ENCODE measurements at regions not wholly inside any gene's neighbourhood (a gene's known extent, or its start where the extent isn't known, plus 50 kb on each side); places are given as distances from the start of the nearest gene placed in this dataset.
"Not testable (repeated sequence)": the region's sequence is repeated elsewhere in the genome, so short reads cannot be mapped to it uniquely, and the experiment has no call there.

- DNase-seq = no peak
Measured at GRCh38 chr4:163991298-163991865, 496.9 kb downstream of the TMA16 start.

GRCh38 chr4:164009435-164009834, 514.9 kb downstream of the TMA16 start:
- no peak for DNase-seq

GRCh38 chr4:164011791-164012190, 517.3 kb downstream of the TMA16 start:
- DNase-seq = no peak

GRCh38 chr4:164012396-164013027, 518.0 kb downstream of the TMA16 start:
- DNase-seq = peak; percentile 48

- DNase-seq = no peak
Measured at GRCh38 chr4:164021947-164022346, 527.5 kb downstream of the TMA16 start.

GRCh38 chr4:164023214-164023613, 528.7 kb downstream of the TMA16 start:
- peak; percentile 20 for DNase-seq

GRCh38 chr4:164027805-164028204, 533.3 kb downstream of the TMA16 start:
- DNase-seq = no peak

GRCh38 chr4:164039482-164039881, 545.0 kb downstream of the TMA16 start:
- no peak for DNase-seq

- DNase-seq = no peak
Measured at GRCh38 chr4:164056426-164057142, 562.1 kb downstream of the TMA16 start.

- no peak for DNase-seq
Measured at GRCh38 chr4:164058776-164059445, 564.4 kb downstream of the TMA16 start.

- DNase-seq = no peak
Measured at GRCh38 chr4:164060456-164060855, 566.0 kb downstream of the TMA16 start.

GRCh38 chr4:164068392-164068791, 573.9 kb downstream of the TMA16 start:
- DNase-seq = no peak

- no peak for DNase-seq
Measured at GRCh38 chr4:164070625-164071024, 576.1 kb downstream of the TMA16 start.

GRCh38 chr4:164081371-164081770, 586.9 kb downstream of the TMA16 start:
- DNase-seq = no peak

- DNase-seq = no peak
Measured at GRCh38 chr4:164081801-164082200, 587.3 kb downstream of the TMA16 start.

GRCh38 chr4:164087733-164088132, 593.2 kb downstream of the TMA16 start:
- no peak for DNase-seq

- DNase-seq = no peak
Measured at GRCh38 chr4:164095313-164096110, 601.0 kb downstream of the TMA16 start.

GRCh38 chr4:164096766-164097518, 602.5 kb downstream of the TMA16 start:
- DNase-seq = no peak

GRCh38 chr4:164100741-164101365, 606.4 kb downstream of the TMA16 start:
- not testable (repeated sequence) for DNase-seq

GRCh38 chr4:164108971-164109370, 614.5 kb downstream of the TMA16 start:
- no peak for DNase-seq

- DNase-seq = no peak
Measured at GRCh38 chr4:164109503-164109902, 615.0 kb downstream of the TMA16 start.

- no peak for DNase-seq
Measured at GRCh38 chr4:164115236-164115635, 620.7 kb downstream of the TMA16 start.

Data from hematopoietic multipotent progenitor cell treated with erythropoietin and hydrocortisone succinate and interleukin-3 and kit ligand, for 6 days (in vitro differentiated cells).